Liver (tissue), 7 donors: ENCODE measurements at regions not wholly inside any gene's neighbourhood (a gene's known extent, or its start where the extent isn't known, plus 50 kb on each side); places are given as distances from the start of the nearest gene placed in this dataset.

Experiments used
- DNase-seq: peaks from one replicate; pipeline ENCODE4 v3.0.0-alpha.2; 2017; ENCODE audit warnings: low spot score
- H3K27ac ChIP-seq, 2 donors: one replicate each; pipeline ENCODE4 v1.7.0; 2013; ENCODE audit warnings: inconsistent platforms in 2 of 2, low read length in 2 of 2, control low read depth in 1 of 2, low read depth in 1 of 2, mild to moderate bottlenecking in 1 of 2
- H3K27me3 ChIP-seq, 4 donors: one replicate each; pipeline versions ENCODE4 v1.6.1 to v1.7.0; 2013; ENCODE audit warnings: low read length in 3 of 4, inconsistent platforms in 1 of 4, mild to moderate bottlenecking in 1 of 4, moderate library complexity in 1 of 4; ENCODE audit not compliant: control insufficient read depth in 4 of 4, insufficient read depth in 4 of 4
- H3K36me3 ChIP-seq, 4 donors: one replicate each; pipeline versions ENCODE4 v1.6.1 to v1.7.0; 2013; ENCODE audit warnings: low read length in 3 of 4, mild to moderate bottlenecking in 3 of 4, low read depth in 1 of 4, moderate library complexity in 1 of 4; ENCODE audit not compliant: control insufficient read depth in 4 of 4, insufficient read depth in 3 of 4
- H3K4me1 ChIP-seq, 4 donors: one replicate each; pipeline versions ENCODE4 v1.6.1 to v1.7.0; 2013; ENCODE audit warnings: low read length in 3 of 4, mild to moderate bottlenecking in 3 of 4, moderate library complexity in 1 of 4; ENCODE audit not compliant: control insufficient read depth in 4 of 4, insufficient read depth in 4 of 4
- H3K4me3 ChIP-seq, 3 donors: one replicate each; pipeline versions ENCODE4 v1.6.1 to v1.7.0; 2013; ENCODE audit warnings: low read length in 3 of 3, control low read depth in 1 of 3, low read depth in 1 of 3, mild to moderate bottlenecking in 1 of 3
- H3K9ac ChIP-seq, 2 donors: one replicate each; pipeline ENCODE4 v1.7.0; 2013; ENCODE audit warnings: low read length in 2 of 2, mild to moderate bottlenecking in 2 of 2, moderate library complexity in 2 of 2, control low read depth in 1 of 2, low read depth in 1 of 2
- H3K9me3 ChIP-seq, 4 donors: one replicate each; pipeline versions ENCODE4 v1.6.1 to v1.7.0; 2013; ENCODE audit warnings: low read length in 3 of 4; ENCODE audit not compliant: control insufficient read depth in 4 of 4
- ATF3 ChIP-seq: IDR thresholded peaks from 2 replicates; pipeline ENCODE4 v1.6.1; 2016; ENCODE audit warnings: antibody characterized with exemption
- EGR1 ChIP-seq, 2 donors: IDR thresholded peaks; 2 replicates each; pipeline ENCODE4 v1.6.1; 2016 to 2018; ENCODE audit warnings: antibody characterized with exemption in 2 of 2, low read depth in 2 of 2
- FOXA1 ChIP-seq: IDR thresholded peaks from 2 replicates; pipeline ENCODE4 v1.6.1; 2016; ENCODE audit warnings: antibody characterized with exemption
- GABPA ChIP-seq, 2 donors: IDR thresholded peaks in 1 of 2; conservative IDR thresholded peaks in 1 of 2; 2 replicates each; pipeline ENCODE4 v1.6.1; 2016; ENCODE audit warnings: antibody characterized with exemption in 2 of 2, mild to moderate bottlenecking in 1 of 2, moderate library complexity in 1 of 2
- HNF4A ChIP-seq, 2 donors: conservative IDR thresholded peaks; 2 replicates each; pipeline ENCODE4 v1.6.1; 2016; ENCODE audit warnings: antibody characterized with exemption in 2 of 2, mild to moderate bottlenecking in 2 of 2
- HNF4G ChIP-seq: IDR thresholded peaks from 2 replicates; pipeline ENCODE4 v1.6.1; 2016; ENCODE audit warnings: antibody characterized with exemption
- JUND ChIP-seq, 2 donors: IDR thresholded peaks; 2 replicates each; pipeline ENCODE4 v1.6.1; 2016; ENCODE audit warnings: antibody characterized with exemption in 2 of 2
- NR2F2 ChIP-seq: IDR thresholded peaks from 2 replicates; pipeline ENCODE4 v1.6.1; 2016; ENCODE audit warnings: antibody characterized with exemption
- RAD21 ChIP-seq, 2 donors: IDR thresholded peaks; 2 replicates each; pipeline ENCODE4 v1.6.1; 2016; ENCODE audit warnings: antibody characterized with exemption in 2 of 2, mild to moderate bottlenecking in 2 of 2
- REST ChIP-seq: IDR thresholded peaks from 2 replicates; pipeline ENCODE4 v1.6.1; 2016; ENCODE audit warnings: antibody characterized with exemption, mild to moderate bottlenecking
- RXRA ChIP-seq, 2 donors: IDR thresholded peaks; 2 replicates each; pipeline ENCODE4 v1.6.1; 2017 to 2018; ENCODE audit warnings: antibody characterized with exemption in 2 of 2, mild to moderate bottlenecking in 1 of 2
- SP1 ChIP-seq: IDR thresholded peaks from 2 replicates; pipeline ENCODE4 v1.6.1; 2018; ENCODE audit warnings: antibody characterized with exemption, mild to moderate bottlenecking
- TAF1 ChIP-seq: conservative IDR thresholded peaks from 2 replicates; pipeline ENCODE4 v1.6.1; 2016; ENCODE audit warnings: antibody characterized with exemption, mild to moderate bottlenecking
- YY1 ChIP-seq: IDR thresholded peaks from 2 replicates; pipeline ENCODE4 v1.6.1; 2016; ENCODE audit warnings: antibody characterized with exemption, mild to moderate bottlenecking
- WGBS: extraction: QIAGEN DNeasy Blood & Tissue Kit; methylation state at CpG from one replicate; pipeline ENCODE4 v1.1.7; 2013; 5-methylcytosine and 5-hydroxymethylcytosine counted together
- TF ChIP-seq, protein P1 (sequence below): IDR thresholded peaks from 2 replicates; pipeline ENCODE4 v1.6.1; 2016; ENCODE audit warnings: antibody characterized with exemption
- TF ChIP-seq, protein P2 (sequence below): IDR thresholded peaks from 2 replicates; pipeline ENCODE4 v1.6.1; 2016; ENCODE audit warnings: antibody characterized with exemption
- donor health status: healthy.
- donor health status: healthy.
- donor health status: healthy.
- donor health status: healthy.

DNA sequence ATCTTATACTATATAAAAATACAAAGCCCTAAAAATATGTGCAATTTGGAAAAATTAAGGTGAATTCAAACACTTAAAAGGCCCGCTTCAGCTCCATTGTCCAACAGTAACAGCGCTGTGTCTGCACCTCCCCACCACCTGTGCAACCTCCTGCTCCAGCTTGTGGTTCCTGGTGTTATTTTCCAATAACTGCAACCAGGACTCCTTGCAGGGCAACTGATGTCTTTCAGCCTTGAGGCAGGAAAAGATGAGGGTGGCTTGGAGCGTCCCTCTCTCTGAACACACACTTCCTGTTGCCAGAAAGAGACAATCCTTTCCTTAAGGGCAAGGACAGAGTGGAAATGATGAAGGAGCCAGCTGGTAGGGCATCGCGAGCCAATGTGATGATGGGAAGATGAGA is 336.0 kb downstream of the GLRX3 start:
- Histone ChIP-seq H3K27me3 (peaks cover 0 to 11% (median 0%) of the 10 kb centered on the region in 4 donors), H3K4me1 (no peaks in the 10 kb centered on the region), H3K36me3 (no peaks in the 10 kb centered on the region), H3K27ac (no peak overlapping the region), H3K9ac (no peak overlapping the region), H3K9me3 (peaks cover 0 to 12% (median 6%) of the 10 kb centered on the region in 4 donors), H3K4me3 (no peak overlapping the region)
- WGBS: 70% methylated on average over 5 of the region's 5 CpGs
- no peak for TF ChIP-seq GABPA (IDR thresholded peaks at IDR 0.05 in 1 of 2, conservative IDR thresholded peaks at IDR 0.05 in 1 of 2)
- TF ChIP-seq, protein P1, sequence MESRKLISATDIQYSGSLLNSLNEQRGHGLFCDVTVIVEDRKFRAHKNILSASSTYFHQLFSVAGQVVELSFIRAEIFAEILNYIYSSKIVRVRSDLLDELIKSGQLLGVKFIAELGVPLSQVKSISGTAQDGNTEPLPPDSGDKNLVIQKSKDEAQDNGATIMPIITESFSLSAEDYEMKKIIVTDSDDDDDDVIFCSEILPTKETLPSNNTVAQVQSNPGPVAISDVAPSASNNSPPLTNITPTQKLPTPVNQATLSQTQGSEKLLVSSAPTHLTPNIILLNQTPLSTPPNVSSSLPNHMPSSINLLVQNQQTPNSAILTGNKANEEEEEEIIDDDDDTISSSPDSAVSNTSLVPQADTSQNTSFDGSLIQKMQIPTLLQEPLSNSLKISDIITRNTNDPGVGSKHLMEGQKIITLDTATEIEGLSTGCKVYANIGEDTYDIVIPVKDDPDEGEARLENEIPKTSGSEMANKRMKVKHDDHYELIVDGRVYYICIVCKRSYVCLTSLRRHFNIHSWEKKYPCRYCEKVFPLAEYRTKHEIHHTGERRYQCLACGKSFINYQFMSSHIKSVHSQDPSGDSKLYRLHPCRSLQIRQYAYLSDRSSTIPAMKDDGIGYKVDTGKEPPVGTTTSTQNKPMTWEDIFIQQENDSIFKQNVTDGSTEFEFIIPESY: no peak
- TF ChIP-seq HNF4G: no peak
- no peak for DNase-seq

GRCh38 chr10:130474591-130474990 is 338.4 kb downstream of the GLRX3 start:
- Histone ChIP-seq H3K9me3 (peaks cover 0 to 1% (median 0%) of the 10 kb centered on the region in 4 donors), H3K36me3 (no peaks in the 10 kb centered on the region), H3K27ac (no peak overlapping the region), H3K9ac (no peak overlapping the region), H3K27me3 (peaks cover 0 to 11% (median 0%) of the 10 kb centered on the region in 4 donors), H3K4me3 (no peak overlapping the region), H3K4me1 (no peaks in the 10 kb centered on the region)
- TF ChIP-seq RAD21 (IDR thresholded peaks at IDR 0.05) (no peak), YY1 (no peak), GABPA (IDR thresholded peaks at IDR 0.05 in 1 of 2, conservative IDR thresholded peaks at IDR 0.05 in 1 of 2) (no peak), EGR1 (IDR thresholded peaks at IDR 0.05; ENCODE audit: low read depth in 2 of 2) (no peak), ATF3 (no peak), JUND (IDR thresholded peaks at IDR 0.05) (no peak), HNF4G (no peak), REST (no peak), TAF1 (no peak), FOXA1 (no peak), NR2F2 (no peak), RXRA (IDR thresholded peaks at IDR 0.05) (no peak), SP1 (no peak), HNF4A (conservative IDR thresholded peaks at IDR 0.05) (no peak)
- TF ChIP-seq, protein P1: no peak
- TF ChIP-seq, protein P2, sequence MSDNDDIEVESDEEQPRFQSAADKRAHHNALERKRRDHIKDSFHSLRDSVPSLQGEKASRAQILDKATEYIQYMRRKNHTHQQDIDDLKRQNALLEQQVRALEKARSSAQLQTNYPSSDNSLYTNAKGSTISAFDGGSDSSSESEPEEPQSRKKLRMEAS: no peak
- DNase-seq: no peak
- 67% methylated on average over 9 of the region's 9 CpGs for WGBS
